GM12878 (cell line): ENCODE measurements at regions not wholly inside any gene's neighbourhood (a gene's known extent, or its start where the extent isn't known, plus 50 kb on each side); places are given as distances from the start of the nearest gene placed in this dataset.

Source experiments
- ATAC-seq: fragments of 200-7000 bp; cut with Tn5 transposase; 3 replicates; pipeline ENCODE4 v1.9.1; 2020; ENCODE audit warnings: mild to moderate bottlenecking, moderate library complexity
- BruUV-seq: library from RNA; stranded (reverse); fragments of 400-500 nt; replicated peaks from 2 replicates; lab custom pipeline; 2021; lab: Mats Ljungman, UMichigan
- CTCF ChIA-PET: fragments of 300-600 bp; sonication (Branson Sonifier 250); formaldehyde crosslinking; extraction: SDS; loops from one replicate; lab custom pipeline; 2021; ENCODE audit warnings: inconsistent platforms; lab: Yijun Ruan, JAX
- POLR2A ChIA-PET: fragments of 350-600 bp; formaldehyde crosslinking; extraction: SDS; loops from one replicate; lab custom pipeline; 2021; ENCODE audit warnings: inconsistent platforms; lab: Charles Lee
- RAD21 ChIA-PET: fragments of 300-600 bp; sonication (Branson Sonifier 250); formaldehyde crosslinking; loops from one replicate; lab custom pipeline; 2023; ENCODE audit warnings: antibody characterized with exemption; ENCODE audit not compliant: unreplicated experiment; lab: Charles Lee
- SMC1A ChIA-PET: fragments of 300-600 bp; sonication (Branson Sonifier 250); formaldehyde crosslinking; loops from one replicate; lab custom pipeline; 2023; ENCODE audit not compliant: unreplicated experiment, uncharacterized antibody; lab: Charles Lee
- DNase-seq: peaks from one replicate; pipeline ENCODE4 v3.0.0-alpha.2; 2011; ENCODE audit warnings: low read depth, low spot score
- FAIRE-seq: peaks from 3 replicates; lab custom pipeline; 2011; peaks lifted over from hg19 to GRCh38; lab: Jason Lieb, UNC
- H2AFZ ChIP-seq: 2 replicates; pipeline ENCODE4 v1.6.0; 2011; ENCODE audit warnings: low read depth, low read length, control low read depth; ENCODE audit not compliant: control insufficient read depth
- H3K27ac ChIP-seq: 2 replicates; pipeline ENCODE4 v1.5.1; 2011; ENCODE audit warnings: control low read depth; ENCODE audit not compliant: control insufficient read depth, insufficient read depth
- H3K27me3 ChIP-seq, 2 experiments: replicated peaks in 1 of 2; 2 replicates each; pipeline versions ENCODE4 v1.6.0 to v1.6.1; 2011; ENCODE audit warnings: low read length in 1 of 2; ENCODE audit not compliant: control insufficient read depth in 2 of 2, insufficient read depth in 2 of 2
- H3K36me3 ChIP-seq, 2 experiments: 2 replicates each; pipeline ENCODE4 v1.5.1; 2011; ENCODE audit warnings: low read length in 1 of 2; ENCODE audit not compliant: control insufficient read depth in 2 of 2, insufficient read depth in 2 of 2
- H3K4me1 ChIP-seq: 2 replicates; pipeline ENCODE4 v1.6.1; 2011; ENCODE audit warnings: mild to moderate bottlenecking, low read length, moderate library complexity, mixed read lengths; ENCODE audit not compliant: control insufficient read depth, insufficient read depth
- H3K4me2 ChIP-seq: 2 replicates; pipeline ENCODE4 v1.6.0; 2011; ENCODE audit warnings: control low read depth; ENCODE audit not compliant: control insufficient read depth, insufficient read depth
- H3K4me3 ChIP-seq: fragments of 200-600 bp; sonication (generic); 2 replicates; pipeline ENCODE4 v1.5.1; 2016
- H3K79me2 ChIP-seq: 2 replicates; pipeline ENCODE4 v1.6.0; 2011; ENCODE audit warnings: low read length; ENCODE audit not compliant: control insufficient read depth, insufficient read depth
- H3K9ac ChIP-seq: 2 replicates; pipeline ENCODE4 v1.8.0; 2011; ENCODE audit warnings: low read length, control low read depth, mixed read lengths; ENCODE audit not compliant: control insufficient read depth, insufficient read depth
- H3K9me3 ChIP-seq: replicated peaks from 3 replicates; pipeline ENCODE4 v1.5.1; 2011; ENCODE audit warnings: mild to moderate bottlenecking, low read length; ENCODE audit not compliant: control insufficient read depth, insufficient read depth
- H4K20me1 ChIP-seq: 2 replicates; pipeline ENCODE4 v1.6.0; 2011; ENCODE audit not compliant: control insufficient read depth, insufficient read depth
- CEBPB ChIP-seq, 2 experiments: fragments of 150-350 bp in 1 of 2; IDR thresholded peaks; 2 replicates each; pipeline ENCODE4 v1.6.1; 2012 to 2014; ENCODE audit warnings: low read depth in 2 of 2, low read length in 2 of 2, borderline replicate concordance in 1 of 2, inconsistent platforms in 1 of 2
- CHD2 ChIP-seq: IDR thresholded peaks from 2 replicates; pipeline ENCODE4 v1.6.1; 2011; ENCODE audit warnings: low read depth, low read length, improper control_type of control experiment, borderline replicate concordance
- CHD4 ChIP-seq: fragments of 200-600 bp; sonication (generic); IDR thresholded peaks from 2 replicates; pipeline ENCODE4 v1.6.1; 2016; ENCODE audit warnings: mild to moderate bottlenecking
- CTCF ChIP-seq, 3 experiments: IDR thresholded peaks in 2 of 3; conservative IDR thresholded peaks in 1 of 3; 2 replicates each; pipeline ENCODE4 v1.5.1; 2011; ENCODE audit warnings: low read depth in 3 of 3, low read length in 3 of 3, mild to moderate bottlenecking in 3 of 3, control low read depth in 2 of 3, moderate library complexity in 2 of 3, inconsistent platforms in 1 of 3, mixed read lengths in 1 of 3; ENCODE audit not compliant: control insufficient read depth in 2 of 3, insufficient read depth in 1 of 3; ENCODE audit errors: extremely low read depth in 1 of 3
- ELK1 ChIP-seq: IDR thresholded peaks from 2 replicates; pipeline ENCODE4 v1.6.1; 2012; ENCODE audit warnings: low read depth, low read length, improper control_type of control experiment
- ETV6 ChIP-seq, 2 experiments: fragments of 450-650 bp in 1 of 2; IDR thresholded peaks in 1 of 2; conservative IDR thresholded peaks in 1 of 2; 2 replicates each; pipeline ENCODE4 v1.6.1; 2014; ENCODE audit warnings: antibody characterized with exemption in 1 of 2, borderline replicate concordance in 1 of 2, low read depth in 1 of 2, mild to moderate bottlenecking in 1 of 2, moderate library complexity in 1 of 2
- HDAC2 ChIP-seq: fragments of 200-600 bp; sonication (generic); IDR thresholded peaks from 2 replicates; pipeline ENCODE4 v1.6.1; 2017
- HSF1 ChIP-seq: fragments of 150-350 bp; IDR thresholded peaks from 2 replicates; pipeline ENCODE4 v1.6.1; 2014; ENCODE audit warnings: mild to moderate bottlenecking, low read depth, low read length
- JUNB ChIP-seq: IDR thresholded peaks from 2 replicates; pipeline ENCODE4 v1.6.1; 2016; ENCODE audit warnings: antibody characterized with exemption, mild to moderate bottlenecking
- JUND ChIP-seq: IDR thresholded peaks from 2 replicates; pipeline ENCODE4 v1.6.1; 2012; ENCODE audit warnings: low read depth, mild to moderate bottlenecking, low read length, improper control_type of control experiment, moderate library complexity
- MEF2B ChIP-seq: fragments of 450-650 bp; IDR thresholded peaks from 2 replicates; pipeline ENCODE4 v1.6.1; 2018; ENCODE audit warnings: mild to moderate bottlenecking, moderate library complexity; ENCODE audit not compliant: partially characterized antibody, poor library complexity, severe bottlenecking
- MLLT1 ChIP-seq: fragments of 450-650 bp; IDR thresholded peaks from 2 replicates; pipeline ENCODE4 v1.6.1; 2016; ENCODE audit warnings: mild to moderate bottlenecking
- POU2F2 ChIP-seq: IDR thresholded peaks from 3 replicates; pipeline ENCODE4 v1.6.1; 2011; ENCODE audit warnings: low read depth, mild to moderate bottlenecking, low read length, borderline replicate concordance
- RCOR1 ChIP-seq: conservative IDR thresholded peaks from 2 replicates; pipeline ENCODE4 v1.6.1; 2012; ENCODE audit warnings: low read depth, low read length, improper control_type of control experiment
- RUNX3 ChIP-seq: IDR thresholded peaks from 2 replicates; pipeline ENCODE4 v1.6.1; 2012; ENCODE audit warnings: low read length, inconsistent platforms
- SMAD5 ChIP-seq: IDR thresholded peaks from 2 replicates; pipeline ENCODE4 v1.6.1; 2016; ENCODE audit warnings: antibody characterized with exemption, low read depth
- SREBF1 ChIP-seq: IDR thresholded peaks from 2 replicates; pipeline ENCODE4 v1.6.1; 2012; ENCODE audit warnings: mild to moderate bottlenecking, low read length
- STAT3 ChIP-seq: IDR thresholded peaks from 2 replicates; pipeline ENCODE4 v1.6.1; 2011; ENCODE audit warnings: low read depth, low read length, improper control_type of control experiment
- TARDBP ChIP-seq: IDR thresholded peaks from 2 replicates; pipeline ENCODE4 v1.6.1; 2016; ENCODE audit warnings: borderline replicate concordance
- WGBS: methylation state at CpG from one replicate; pipeline ENCODE4 v1.1.6; 2016; ENCODE audit warnings: low lambda C conversion rate; ENCODE audit not compliant: insufficient replicate concordance, insufficient coverage; ENCODE audit errors: missing lambda C conversion rate; 5-methylcytosine and 5-hydroxymethylcytosine counted together
- in situ Hi-C: fragments of 300-500 bp; cut with MboI; formaldehyde crosslinking; loops from 9 replicates; pipeline ENCODE4 v1.14.3; 2018; ENCODE audit warnings: mixed read lengths
- intact Hi-C: fragments of 100-400 bp; cut with micrococcal nuclease; formaldehyde crosslinking; loops from one replicate; pipeline ENCODE4 v1.14.2; 2022; ENCODE audit not compliant: unreplicated experiment

GRCh38 chr1:229066591-229066990 lies 204.3 kb upstream of the RAB4A start:
- no TSS peak for BruUV-seq
- POLR2A ChIA-PET, result no interaction called here
- Histone ChIP-seq H3K4me1 (no peaks in the 10 kb centered on the region), H3K9ac (no peak overlapping the region), H3K27me3 (peaks cover 4 to 5% of the 10 kb centered on the region in 2 experiments; a peak in 3 of 4 replicates), H3K9me3 (no peaks in the 10 kb centered on the region), H3K4me3 (no peak overlapping the region)
- WGBS, result 0% methylated on average over 3 of the region's 3 CpGs
- RAD21 ChIA-PET, result no interaction called here
- no peak for ATAC-seq
- no peak for TF ChIP-seq JUNB
- no peak for TF ChIP-seq JUND
- no peak for TF ChIP-seq SREBF1
- no peak for TF ChIP-seq MLLT1
- TF ChIP-seq ELK1, result no peak
- TF ChIP-seq RUNX3, result no peak
- no peak for TF ChIP-seq RCOR1
- no peak for TF ChIP-seq TARDBP
- TF ChIP-seq MEF2B, result no peak
- no peak for TF ChIP-seq CHD4
- TF ChIP-seq HDAC2, result no peak
- no peak for TF ChIP-seq CEBPB (IDR thresholded peaks at IDR 0.05; ENCODE audit: borderline replicate concordance in 1 of 2, low read depth in 2 of 2, low read length in 2 of 2)
- no peak for TF ChIP-seq SMAD5
- no peak for TF ChIP-seq ETV6 (conservative IDR thresholded peaks at IDR 0.05 in 1 of 2, IDR thresholded peaks at IDR 0.05 in 1 of 2; ENCODE audit: borderline replicate concordance in 1 of 2, low read depth in 1 of 2)
- no peak for TF ChIP-seq CHD2
- TF ChIP-seq HSF1, result no peak
- TF ChIP-seq CTCF (IDR thresholded peaks at IDR 0.05 in 2 of 3, conservative IDR thresholded peaks at IDR 0.05 in 1 of 3; ENCODE audit: control insufficient read depth in 2 of 3, extremely low read depth in 1 of 3, insufficient read depth in 1 of 3, low read depth in 3 of 3, low read length in 3 of 3), result no peak
- no peak for TF ChIP-seq STAT3
- no peak for TF ChIP-seq POU2F2
- TF ChIP-seq, all 136 proteins: peak for 0
- Histone ChIP-seq H3K36me3 (no peaks in the 10 kb centered on the region), H2AFZ (no peak overlapping the region), H3K79me2 (no peaks in the 10 kb centered on the region), H4K20me1 (no peaks in the 10 kb centered on the region), H3K27ac (no peak overlapping the region), H3K4me2 (no peak overlapping the region)
- in situ Hi-C loops, result no loop called here
- SMC1A ChIA-PET, result no interaction called here
- CTCF ChIA-PET, result no interaction called here
- intact Hi-C loops, result no loop called here
- no peak for DNase-seq
- no peak for FAIRE-seq
